ENCODE measurements at regions not wholly inside any gene's neighbourhood (a gene's known extent, or its start where the extent isn't known, plus 50 kb on each side); places are given as distances from the start of the nearest gene placed in this dataset.

DNA sequence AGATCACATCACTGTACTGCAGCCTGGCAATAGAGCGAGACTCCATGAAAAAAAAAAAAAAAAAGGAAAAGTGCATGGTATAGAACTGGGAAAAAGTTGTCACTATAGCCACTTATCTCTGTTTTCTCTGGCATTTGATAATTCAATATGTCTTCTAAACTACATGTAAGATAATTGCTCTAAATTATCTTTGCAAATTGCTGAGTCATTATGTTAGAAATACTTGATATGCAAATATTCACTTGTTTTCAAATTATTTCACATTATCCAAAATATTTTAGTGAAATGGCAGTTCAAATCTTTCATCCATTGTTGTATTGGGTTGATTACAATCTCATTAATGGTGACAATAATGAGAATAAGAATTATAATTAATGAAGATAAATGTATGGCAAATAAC lies 1455.1 kb downstream of the KCNT2 start:
- TF ChIP-seq CTCF (conservative IDR thresholded peaks at IDR 0.05; ENCODE audit: low read length) (no peak), EZH2phosphoT487 (IDR thresholded peaks at IDR 0.05; ENCODE audit: borderline replicate concordance, low read depth, low read length) (no peak)
